Kidney (tissue), 13 donors: ENCODE measurements at regions not wholly inside any gene's neighbourhood (a gene's known extent, or its start where the extent isn't known, plus 50 kb on each side); places are given as distances from the start of the nearest gene placed in this dataset.

ENCODE experiments used
- DNase-seq, 5 donors: peaks; one replicate each; pipeline ENCODE4 v3.0.0-alpha.2; 2013 to 2020
- FAIRE-seq: peaks from 2 replicates; lab custom pipeline; 2012; peaks lifted over from hg19 to GRCh38; lab: Jason Lieb, UNC
- H3K27ac ChIP-seq, 2 donors: one replicate each; pipeline ENCODE4 v1.7.0; 2013; ENCODE audit warnings: low read depth in 2 of 2, low read length in 2 of 2, inconsistent platforms in 1 of 2
- H3K27me3 ChIP-seq: one replicate; pipeline ENCODE4 v1.7.1; 2013; ENCODE audit warnings: low read length, inconsistent platforms; ENCODE audit not compliant: control insufficient read depth, insufficient read depth
- H3K36me3 ChIP-seq, 3 donors: one replicate each; pipeline versions ENCODE4 v1.7.0 to v1.7.1; 2013; ENCODE audit warnings: low read length in 3 of 3, control low read depth in 1 of 3, inconsistent platforms in 1 of 3; ENCODE audit not compliant: insufficient read depth in 3 of 3, control insufficient read depth in 2 of 3
- H3K4me1 ChIP-seq, 3 donors: one replicate each; pipeline versions ENCODE4 v1.7.0 to v1.7.1; 2013; ENCODE audit warnings: low read length in 3 of 3, inconsistent platforms in 1 of 3, low read depth in 1 of 3; ENCODE audit not compliant: control insufficient read depth in 2 of 3, insufficient read depth in 2 of 3
- H3K4me3 ChIP-seq, 3 donors: one replicate each; pipeline versions ENCODE4 v1.7.0 to v1.8.1; 2013; ENCODE audit warnings: low read length in 3 of 3, control low read depth in 1 of 3, inconsistent platforms in 1 of 3
- H3K9ac ChIP-seq, 3 donors: one replicate each; pipeline versions ENCODE4 v1.7.0 to v1.7.1; 2013; ENCODE audit warnings: low read length in 3 of 3, control low read depth in 1 of 3, inconsistent platforms in 1 of 3
- H3K9me3 ChIP-seq, 3 donors: one replicate each; pipeline versions ENCODE4 v1.7.0 to v1.7.1; 2013; ENCODE audit warnings: low read length in 3 of 3, control low read depth in 1 of 3, inconsistent platforms in 1 of 3; ENCODE audit not compliant: control insufficient read depth in 2 of 3, insufficient read depth in 1 of 3
- CTCF ChIP-seq: IDR thresholded peaks from 3 replicates; pipeline ENCODE4 v1.5.1; 2012; ENCODE audit warnings: mild to moderate bottlenecking, moderate library complexity, borderline replicate concordance; ENCODE audit not compliant: insufficient read depth; ENCODE audit errors: extremely low read depth
- intact Hi-C: fragments of 100-400 bp; cut with DNase I; formaldehyde crosslinking; loops from one replicate; pipeline ENCODE4 v1.11.1; 2022
- donor health status: control.
- donor health status: control.
- donor health status: control.
- donor health status: control.
- donor health status: control.
- donor health status: DM: yes; HTN: yes; CAD: no.
- donor health status: Normal renal cell carcinoma (clear cell type).

GRCh38 chr11:96620464-96621044 is 230.7 kb downstream of the JRKL start:
- no peak for DNase-seq
- Histone ChIP-seq H3K9me3 (no peaks in the 10 kb centered on the region), H3K4me3 (no peak overlapping the region), H3K27ac (no peak overlapping the region), H3K36me3 (no peaks in the 10 kb centered on the region), H3K27me3 (no peaks in the 10 kb centered on the region), H3K9ac (no peak overlapping the region), H3K4me1 (no peaks in the 10 kb centered on the region)
- TF ChIP-seq CTCF: no peak
- FAIRE-seq: no peak
- intact Hi-C loops: no loop called here

GRCh38 chr11:96621161-96621560 is 231.3 kb downstream of the JRKL start:
- FAIRE-seq (no peak), DNase-seq (no peak)
- Histone ChIP-seq H3K4me3 (no peak overlapping the region), H3K9ac (no peak overlapping the region), H3K27ac (no peak overlapping the region), H3K27me3 (no peaks in the 10 kb centered on the region), H3K36me3 (no peaks in the 10 kb centered on the region), H3K9me3 (peaks cover 0 to under 1% (median 0%) of the 10 kb centered on the region in 3 donors), H3K4me1 (no peaks in the 10 kb centered on the region)
- intact Hi-C loops: no loop called here
- TF ChIP-seq CTCF: no peak

- FAIRE-seq (peak; percentile 15), DNase-seq (peak in 1 of 5 donors; percentile 71)
- intact Hi-C loops: no loop called here
- H3K27me3 ChIP-seq: no peaks in the 10 kb centered on the region
- H3K9me3 ChIP-seq: peaks cover 0 to 9% (median 0%) of the 10 kb centered on the region in 3 donors
- no peaks in the 10 kb centered on the region for H3K36me3 ChIP-seq
- H3K4me1 ChIP-seq: no peaks in the 10 kb centered on the region
- no peak for TF ChIP-seq CTCF
- H3K9ac ChIP-seq: no peak overlapping the region
- H3K4me3 ChIP-seq: no peak overlapping the region
- no peak overlapping the region for H3K27ac ChIP-seq
Observed at GRCh38 chr11:96622026-96622634, 232.3 kb downstream of the JRKL start.
